AG10803 (cell line): ENCODE measurements at regions not wholly inside any gene's neighbourhood (a gene's known extent, or its start where the extent isn't known, plus 50 kb on each side); places are given as distances from the start of the nearest gene placed in this dataset.

Experiments
- DNase-seq: peaks from one replicate; pipeline ENCODE4 v3.0.0; 2010; ENCODE audit warnings: low read depth
- H3K4me3 ChIP-seq: 2 replicates; pipeline ENCODE4 v1.5.1; 2011; ENCODE audit warnings: mild to moderate bottlenecking, low read length, control low read depth
- CTCF ChIP-seq: conservative IDR thresholded peaks from 2 replicates; pipeline ENCODE4 v1.5.1; 2011; ENCODE audit warnings: mild to moderate bottlenecking, low read length, control low read depth, inconsistent platforms

GRCh38 chr4:166481055-166481454 is 608.0 kb downstream of the TLL1 start:
- no peak overlapping the region for H3K4me3 ChIP-seq
- TF ChIP-seq CTCF, result no peak
- DNase-seq, result no peak

GRCh38 chr4:166481739-166482138 is 608.7 kb downstream of the TLL1 start:
- no peak for TF ChIP-seq CTCF
- no peak for DNase-seq
- no peak overlapping the region for H3K4me3 ChIP-seq

GRCh38 chr4:166482758-166483157 is 609.7 kb downstream of the TLL1 start:
- no peak overlapping the region for H3K4me3 ChIP-seq
- DNase-seq, result no peak
- no peak for TF ChIP-seq CTCF

- H3K4me3 ChIP-seq, result no peak overlapping the region
- TF ChIP-seq CTCF, result no peak
- no peak for DNase-seq
Measured at GRCh38 chr4:166491635-166492034, 618.6 kb downstream of the TLL1 start.

GRCh38 chr4:166493924-166494345 is 620.9 kb downstream of the TLL1 start:
- no peak overlapping the region for H3K4me3 ChIP-seq
- TF ChIP-seq CTCF, result no peak
- peak; percentile 1 for DNase-seq

GRCh38 chr4:166498546-166498945 is 625.5 kb downstream of the TLL1 start:
- H3K4me3 ChIP-seq, result no peak overlapping the region
- DNase-seq, result no peak
- no peak for TF ChIP-seq CTCF

- DNase-seq, result no peak
- no peak for TF ChIP-seq CTCF
- no peak overlapping the region for H3K4me3 ChIP-seq
Measured at GRCh38 chr4:166499820-166500219, 626.8 kb downstream of the TLL1 start.
